ENCODE measurements at regions not wholly inside any gene's neighbourhood (a gene's known extent, or its start where the extent isn't known, plus 50 kb on each side); places are given as distances from the start of the nearest gene placed in this dataset.

DNA sequence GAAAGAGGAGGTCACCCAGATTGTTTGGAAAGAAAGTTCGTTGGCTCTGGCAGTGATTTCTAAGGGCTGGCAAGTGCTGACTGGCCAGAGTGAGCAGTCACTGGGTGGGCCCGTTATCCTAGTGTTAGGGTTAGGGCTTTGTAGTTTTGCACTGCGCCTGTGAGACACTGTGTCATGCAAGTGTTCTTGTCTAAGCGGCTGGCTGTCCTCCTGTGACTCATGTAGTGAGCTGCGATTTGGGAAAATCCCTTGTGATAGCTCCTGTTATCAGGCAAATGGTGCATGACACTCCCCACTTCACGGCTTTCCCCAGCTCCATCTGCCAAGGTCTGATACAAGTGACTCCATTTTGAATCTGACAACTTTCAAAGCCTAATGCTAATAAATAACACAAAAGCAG is 526.0 kb upstream of the ADAMTS16 start:
- no peak for TF ChIP-seq POLR2A (IDR thresholded peaks at IDR 0.05)
- TF ChIP-seq, protein P1, sequence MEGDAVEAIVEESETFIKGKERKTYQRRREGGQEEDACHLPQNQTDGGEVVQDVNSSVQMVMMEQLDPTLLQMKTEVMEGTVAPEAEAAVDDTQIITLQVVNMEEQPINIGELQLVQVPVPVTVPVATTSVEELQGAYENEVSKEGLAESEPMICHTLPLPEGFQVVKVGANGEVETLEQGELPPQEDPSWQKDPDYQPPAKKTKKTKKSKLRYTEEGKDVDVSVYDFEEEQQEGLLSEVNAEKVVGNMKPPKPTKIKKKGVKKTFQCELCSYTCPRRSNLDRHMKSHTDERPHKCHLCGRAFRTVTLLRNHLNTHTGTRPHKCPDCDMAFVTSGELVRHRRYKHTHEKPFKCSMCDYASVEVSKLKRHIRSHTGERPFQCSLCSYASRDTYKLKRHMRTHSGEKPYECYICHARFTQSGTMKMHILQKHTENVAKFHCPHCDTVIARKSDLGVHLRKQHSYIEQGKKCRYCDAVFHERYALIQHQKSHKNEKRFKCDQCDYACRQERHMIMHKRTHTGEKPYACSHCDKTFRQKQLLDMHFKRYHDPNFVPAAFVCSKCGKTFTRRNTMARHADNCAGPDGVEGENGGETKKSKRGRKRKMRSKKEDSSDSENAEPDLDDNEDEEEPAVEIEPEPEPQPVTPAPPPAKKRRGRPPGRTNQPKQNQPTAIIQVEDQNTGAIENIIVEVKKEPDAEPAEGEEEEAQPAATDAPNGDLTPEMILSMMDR (IDR thresholded peaks at IDR 0.05): no peak
